GM18909 (cell line): ENCODE measurements at regions not wholly inside any gene's neighbourhood (a gene's known extent, or its start where the extent isn't known, plus 50 kb on each side); places are given as distances from the start of the nearest gene placed in this dataset.
"Not testable (repeated sequence)": the region's sequence is repeated elsewhere in the genome, so short reads cannot be mapped to it uniquely, and the experiment has no call there.

ENCODE experiments used
- ATAC-seq: cut with Tn5 transposase; IDR thresholded peaks from one replicate; pipeline ENCODE4 v1.9.1; 2021; ENCODE audit warnings: mild to moderate bottlenecking; ENCODE audit not compliant: unreplicated experiment, poor library complexity

DNA sequence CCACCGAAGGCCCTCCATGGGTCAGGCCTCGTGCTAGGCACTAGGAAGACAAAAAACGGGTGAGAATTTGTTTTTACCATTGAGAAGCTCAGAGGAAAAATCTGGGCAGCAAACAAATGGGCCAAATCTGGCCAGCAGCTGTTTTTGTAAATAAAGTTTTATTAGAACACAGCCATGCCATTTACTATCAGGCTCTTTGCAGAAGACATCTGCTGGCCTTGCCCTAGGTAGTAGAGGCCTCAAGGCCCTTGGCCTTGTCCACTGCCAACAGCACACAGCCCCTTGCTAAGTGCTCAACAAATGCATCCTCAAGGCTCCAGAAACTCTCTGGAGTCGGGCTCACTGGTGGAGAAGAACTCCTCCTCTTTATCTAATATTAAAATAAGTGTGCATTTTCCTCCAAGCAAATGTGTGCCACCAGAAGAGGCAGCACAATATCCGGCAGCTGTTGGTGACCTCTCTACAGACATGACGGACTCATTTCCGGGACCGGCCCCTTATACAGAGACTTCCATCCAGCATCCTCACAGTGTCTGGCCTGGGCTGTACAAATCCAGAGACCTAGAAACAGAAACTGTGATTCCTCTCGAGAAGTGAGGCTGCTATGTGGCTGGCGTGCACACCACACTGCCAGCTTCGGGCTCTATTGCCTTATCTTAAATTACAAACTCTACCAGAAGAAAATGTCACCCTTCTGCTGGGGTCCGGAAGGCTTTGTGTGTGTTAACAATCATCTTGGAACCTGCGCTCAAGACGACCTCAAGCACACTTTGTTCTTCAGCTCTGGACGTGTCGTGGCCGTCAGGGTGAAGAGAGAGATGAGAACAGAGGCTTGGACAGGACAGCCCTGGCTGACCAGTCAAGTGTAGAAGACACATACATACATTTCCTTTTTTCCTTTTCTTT, 203.9 kb downstream of the TOMM20 start:
- no peak for ATAC-seq

GRCh38 chr1:234923626-234924025, 205.0 kb downstream of the TOMM20 start:
- ATAC-seq = no peak

GRCh38 chr1:234922987-234923386, 205.7 kb downstream of the TOMM20 start:
- no peak for ATAC-seq

- no peak for ATAC-seq
Measured at GRCh38 chr1:234921266-234922062, 207.2 kb downstream of the TOMM20 start.

DNA sequence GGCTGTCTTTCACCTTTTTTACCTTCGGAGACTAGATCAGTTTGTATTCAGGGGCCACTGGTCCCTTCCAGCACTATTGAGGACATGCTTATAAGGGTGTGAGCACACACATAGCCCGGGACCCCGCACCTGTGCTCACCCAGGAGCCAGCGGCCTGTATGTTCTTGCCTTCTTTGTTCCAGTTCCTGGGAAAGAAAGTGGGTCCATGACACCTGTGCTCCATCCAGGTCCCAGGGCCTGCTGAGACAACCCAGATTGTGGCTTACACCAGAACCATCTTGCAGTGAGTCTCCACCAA, 207.8 kb downstream of the TOMM20 start:
- no peak for ATAC-seq

DNA sequence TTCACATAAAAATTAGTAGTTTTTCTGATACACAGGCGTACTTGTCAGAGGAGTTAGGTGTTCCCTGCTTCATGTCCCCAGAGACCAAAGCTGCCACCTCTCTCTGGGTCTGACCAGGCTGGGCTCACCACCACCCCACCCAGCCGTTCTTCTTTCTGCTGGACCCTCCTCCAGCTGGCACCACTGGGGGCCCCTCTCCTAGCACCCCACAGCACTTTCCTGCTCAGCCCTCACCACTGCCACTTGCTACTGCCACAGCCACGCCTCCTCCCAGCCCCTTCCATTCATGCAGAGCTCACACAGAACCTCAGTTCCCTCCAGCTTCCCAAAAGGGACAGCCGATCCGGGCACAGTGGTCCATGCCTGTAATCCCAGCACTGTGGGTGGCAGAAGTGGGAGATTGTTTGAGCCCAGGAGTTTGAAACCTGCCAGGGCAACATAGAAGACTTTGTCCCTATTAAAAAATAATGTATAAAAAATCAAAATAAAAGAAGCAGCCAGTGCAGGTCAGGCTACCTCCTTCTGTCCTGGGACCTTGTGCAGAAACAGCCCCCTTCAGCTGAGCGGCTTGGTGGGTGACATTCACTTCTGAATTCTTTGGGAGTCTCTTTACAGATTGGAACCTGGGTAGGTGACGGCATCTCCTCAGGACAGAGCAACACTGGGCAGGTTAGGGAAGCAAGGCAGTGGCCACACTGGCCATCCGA, 208.3 kb downstream of the TOMM20 start:
- ATAC-seq = no peak

DNA sequence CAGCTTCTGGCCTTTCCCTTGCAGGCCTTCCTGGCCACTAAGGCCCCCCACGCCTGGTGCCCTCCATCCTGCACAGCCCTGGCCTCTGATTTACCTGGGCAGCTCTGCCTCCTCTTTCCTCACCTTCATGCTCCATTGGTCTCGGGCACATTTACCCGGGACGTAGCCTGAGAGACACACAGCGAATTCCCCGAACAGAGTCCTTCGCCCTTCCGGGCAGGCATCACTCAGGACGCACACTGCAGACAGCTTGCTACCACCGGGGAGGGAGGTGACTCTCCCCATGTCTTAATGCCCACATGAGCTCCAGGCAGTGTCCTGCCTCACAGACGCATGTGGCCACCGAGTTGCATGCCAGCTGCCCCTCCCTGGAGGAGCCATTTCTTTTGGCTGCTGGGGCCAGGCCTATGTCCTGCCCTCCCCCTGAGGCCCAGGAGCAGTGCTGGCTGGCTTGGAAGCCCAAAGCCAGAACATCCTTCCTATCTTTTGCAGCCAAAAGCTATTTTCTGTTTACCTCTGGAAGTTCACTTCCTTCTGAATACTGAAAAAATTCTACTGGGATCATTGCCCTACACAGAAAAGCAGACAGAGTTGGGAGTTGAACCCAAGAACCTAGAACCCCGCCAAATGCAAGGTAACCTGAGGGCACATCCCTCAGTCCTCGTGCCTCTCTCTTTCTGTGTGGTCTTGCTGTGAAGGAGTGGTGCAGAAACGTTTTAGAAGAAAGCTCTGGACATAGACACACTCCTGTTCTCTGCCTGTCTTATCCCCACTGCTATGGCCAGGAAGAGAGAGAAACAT, 209.5 kb downstream of the TOMM20 start:
- ATAC-seq = no peak

DNA sequence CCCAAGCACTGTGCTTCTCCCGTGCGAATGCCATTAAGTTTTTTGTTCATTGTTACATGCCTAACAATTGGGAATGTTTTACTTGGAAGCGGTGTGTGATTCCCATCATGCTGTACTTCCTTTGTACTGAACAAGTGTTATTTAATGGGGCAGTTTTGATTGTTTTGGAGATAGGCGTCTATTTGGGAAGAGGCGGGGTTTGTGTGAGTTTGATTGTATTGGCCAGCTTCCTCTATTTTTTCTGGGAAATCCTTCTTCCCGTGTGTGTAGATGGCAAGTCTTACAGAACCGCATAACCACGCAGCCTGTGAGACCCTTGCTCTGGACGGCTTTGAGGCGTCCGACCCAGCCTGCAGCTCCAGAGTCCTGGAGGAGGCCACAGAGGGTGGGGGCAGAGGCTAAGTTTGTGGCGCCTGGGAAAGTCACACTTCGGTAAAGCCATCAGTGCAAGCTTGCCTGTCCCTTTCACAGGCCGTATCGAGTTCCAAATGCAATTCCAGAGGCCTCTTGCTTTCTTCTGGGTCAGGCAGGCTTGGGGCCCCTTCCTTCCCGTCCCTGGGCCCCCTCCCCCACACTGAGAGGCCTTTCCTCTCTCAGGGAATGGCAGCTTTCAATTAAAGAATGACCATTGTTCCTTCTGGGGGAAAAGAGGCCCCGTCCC, 210.3 kb downstream of the TOMM20 start:
- no peak for ATAC-seq

- no peak for ATAC-seq
Measured at GRCh38 chr1:234917495-234918180, 211.0 kb downstream of the TOMM20 start.

DNA sequence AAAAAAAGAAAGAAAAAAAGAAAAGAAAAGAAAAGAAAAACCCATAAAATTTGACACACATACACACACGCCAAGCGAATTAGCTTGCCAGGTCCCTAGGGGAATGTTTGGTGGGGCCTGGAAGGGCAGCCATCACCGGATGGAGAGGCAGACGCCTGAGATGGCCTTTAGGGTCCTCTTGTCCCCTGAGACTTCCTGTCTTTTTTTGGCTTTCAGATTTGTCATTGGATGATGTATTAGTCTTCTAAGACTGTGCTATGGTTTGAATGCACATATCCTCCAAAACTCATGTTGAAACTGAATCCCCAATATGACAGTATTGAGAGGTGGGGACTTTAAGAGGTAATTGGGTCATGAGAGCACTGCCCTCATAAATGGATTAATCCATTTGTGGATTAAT, 211.8 kb downstream of the TOMM20 start:
- ATAC-seq = no peak

DNA sequence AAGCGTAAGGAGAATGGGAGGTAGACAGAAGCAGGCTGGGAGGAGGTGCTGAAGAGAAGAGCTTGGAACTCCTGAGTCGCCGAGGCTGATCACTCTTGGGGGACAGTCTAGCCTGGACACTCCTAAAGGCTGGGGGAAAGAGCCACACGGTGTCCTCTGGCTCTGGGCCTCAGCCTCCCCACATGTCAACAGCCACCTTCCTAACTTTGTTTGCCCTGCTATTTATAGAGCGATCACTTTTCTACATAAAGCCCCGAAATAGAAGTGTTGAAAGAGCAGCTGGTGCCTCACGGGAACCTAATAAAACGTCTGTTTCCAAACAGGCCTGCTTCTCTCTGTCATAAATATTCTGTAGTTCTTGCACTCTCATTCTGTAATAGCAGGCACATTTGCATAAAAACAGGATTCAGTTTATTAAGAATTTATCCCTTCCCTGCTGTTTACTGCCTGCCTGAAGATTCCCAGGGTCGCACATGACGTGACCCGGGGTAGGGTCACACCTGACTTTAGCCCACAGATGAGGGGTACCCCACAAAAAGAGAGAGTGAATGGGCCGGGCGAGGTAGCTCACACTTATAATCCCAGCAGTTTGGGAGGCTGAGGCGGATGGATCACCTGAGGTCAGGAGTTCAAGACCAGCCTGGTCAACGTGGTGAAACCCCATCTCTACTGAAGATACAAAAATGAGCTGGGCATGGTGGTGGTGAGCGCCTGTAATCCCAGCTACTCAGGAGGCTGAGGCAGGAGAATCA, 212.5 kb downstream of the TOMM20 start:
- no peak for ATAC-seq

DNA sequence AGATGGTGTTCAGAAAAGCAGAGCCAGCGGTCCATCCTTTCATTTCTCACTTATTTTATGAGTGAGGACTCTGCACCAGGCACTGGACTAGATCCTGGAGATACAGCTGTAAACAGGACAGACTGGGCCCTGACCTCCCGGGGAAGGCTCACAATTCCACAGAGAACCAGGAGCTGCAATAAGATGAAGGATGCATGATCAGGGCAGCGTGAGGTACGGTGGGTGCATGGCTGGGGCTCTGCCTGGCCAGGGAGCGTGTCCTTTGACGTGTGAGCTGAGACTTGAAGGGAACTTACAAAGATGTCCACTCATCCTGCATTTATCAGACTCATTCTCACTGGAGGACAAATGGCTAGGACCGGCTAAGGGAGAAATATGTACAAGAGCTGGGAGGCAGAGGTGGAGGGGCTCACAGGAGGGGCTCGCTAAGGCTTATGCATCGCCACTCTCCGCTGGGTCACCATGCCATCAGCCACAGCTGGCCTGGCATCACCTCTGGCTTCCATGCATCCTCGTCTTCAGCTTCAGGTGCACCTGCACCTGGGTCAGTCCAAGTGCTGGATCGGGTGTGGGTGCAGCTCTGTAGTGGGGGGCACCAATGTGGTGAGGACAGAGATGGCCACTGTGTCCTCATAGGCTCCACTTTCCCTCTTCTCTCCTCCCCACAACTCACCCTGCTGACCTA, 213.9 kb downstream of the TOMM20 start:
- ATAC-seq = no peak

DNA sequence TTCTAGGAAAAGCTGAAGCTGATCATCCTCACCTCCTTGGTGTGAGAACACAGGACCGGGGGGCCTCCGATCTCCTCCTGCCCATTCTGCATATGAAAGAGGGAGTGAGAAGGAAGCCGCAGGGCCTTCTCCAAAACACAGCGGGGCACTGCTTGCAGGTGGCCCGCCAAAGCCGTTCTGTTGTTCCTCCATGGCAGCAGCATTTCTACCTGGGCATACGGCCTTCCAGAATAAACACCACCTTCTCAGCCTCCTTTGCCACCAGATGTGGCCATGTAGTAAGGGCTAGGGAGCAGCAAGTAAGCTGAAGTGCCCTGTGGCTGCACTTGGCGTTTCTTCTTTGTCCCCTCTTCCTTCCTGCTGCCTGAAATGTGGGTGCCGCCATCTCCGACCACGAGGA, 214.9 kb downstream of the TOMM20 start:
- ATAC-seq = no peak

DNA sequence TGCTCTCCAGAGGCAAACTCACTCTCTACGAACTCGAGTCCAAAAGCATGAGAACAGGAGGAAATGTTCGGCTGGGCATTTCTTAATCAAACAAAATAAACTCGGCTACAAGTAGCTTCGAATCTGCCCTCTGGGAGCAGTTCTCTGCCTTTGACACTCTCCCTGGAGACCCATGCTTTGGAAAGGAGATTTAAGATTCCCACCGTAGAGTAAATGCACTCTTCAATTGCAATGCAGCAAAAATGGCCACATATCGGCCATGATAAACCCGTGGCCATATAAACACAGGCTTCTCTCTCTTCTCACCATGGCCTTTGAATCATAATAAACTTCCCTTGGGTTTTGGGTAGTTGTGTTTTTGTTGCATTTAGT, 215.4 kb downstream of the TOMM20 start:
- no peak for ATAC-seq

GRCh38 chr1:234912548-234913277, 215.9 kb downstream of the TOMM20 start:
- no peak for ATAC-seq

DNA sequence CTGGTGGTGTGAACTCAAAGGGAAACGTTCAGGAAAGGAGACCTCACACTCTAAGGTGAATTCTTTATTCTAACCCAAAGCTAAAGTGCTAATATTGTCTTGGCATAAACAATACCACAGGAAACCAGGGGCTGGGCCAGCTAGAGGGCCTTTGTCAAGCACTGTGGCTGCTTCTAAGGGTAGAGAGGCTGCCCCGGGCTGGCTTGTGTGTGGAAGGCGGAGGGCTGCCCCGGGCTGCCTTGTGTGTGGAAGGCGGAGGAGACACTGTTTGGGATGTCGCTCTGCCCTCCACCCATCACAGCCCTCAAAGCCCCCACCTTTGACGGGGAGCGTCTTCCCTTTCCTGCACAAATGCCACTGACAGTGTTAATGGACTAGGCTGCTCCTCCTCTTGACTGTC, 216.8 kb downstream of the TOMM20 start:
- ATAC-seq = no peak

GRCh38 chr1:234911136-234911535, 217.5 kb downstream of the TOMM20 start:
- ATAC-seq = not testable (repeated sequence)
